DMS114 treated with DMSO at 0.1 percent for 48 hours (cell line): ENCODE measurements at regions not wholly inside any gene's neighbourhood (a gene's known extent, or its start where the extent isn't known, plus 50 kb on each side); places are given as distances from the start of the nearest gene placed in this dataset.

Experiments
- DNase-seq: peaks from one replicate; lab custom pipeline; 2025; ENCODE audit not compliant: unreplicated experiment; lab: John Stamatoyannopoulos, UW

GRCh38 chr12:71011261-71011660, 90.7 kb upstream of the PTPRR start:
- no peak for DNase-seq

DNA sequence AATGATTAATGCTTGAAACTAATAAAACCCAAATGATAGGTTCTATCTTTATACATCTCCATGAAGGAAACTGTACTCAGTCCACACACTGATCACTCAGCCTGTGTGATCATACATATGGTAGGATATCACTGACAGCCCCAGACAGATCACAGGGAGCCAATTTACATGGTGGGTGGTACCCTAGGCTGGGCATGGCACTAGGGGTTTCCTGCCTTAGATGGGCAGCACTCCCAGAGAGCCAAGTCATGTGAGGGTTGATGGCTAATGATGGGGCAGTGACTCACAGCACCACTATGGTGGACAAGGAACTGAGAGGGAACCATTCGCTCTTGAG, 89.6 kb upstream of the PTPRR start:
- DNase-seq: no peak

GRCh38 chr12:71009430-71010142, 89.0 kb upstream of the PTPRR start:
- no peak for DNase-seq

- DNase-seq: no peak
These were observed 88.1 kb upstream of the PTPRR start for GRCh38 chr12:71008616-71009015.

DNA sequence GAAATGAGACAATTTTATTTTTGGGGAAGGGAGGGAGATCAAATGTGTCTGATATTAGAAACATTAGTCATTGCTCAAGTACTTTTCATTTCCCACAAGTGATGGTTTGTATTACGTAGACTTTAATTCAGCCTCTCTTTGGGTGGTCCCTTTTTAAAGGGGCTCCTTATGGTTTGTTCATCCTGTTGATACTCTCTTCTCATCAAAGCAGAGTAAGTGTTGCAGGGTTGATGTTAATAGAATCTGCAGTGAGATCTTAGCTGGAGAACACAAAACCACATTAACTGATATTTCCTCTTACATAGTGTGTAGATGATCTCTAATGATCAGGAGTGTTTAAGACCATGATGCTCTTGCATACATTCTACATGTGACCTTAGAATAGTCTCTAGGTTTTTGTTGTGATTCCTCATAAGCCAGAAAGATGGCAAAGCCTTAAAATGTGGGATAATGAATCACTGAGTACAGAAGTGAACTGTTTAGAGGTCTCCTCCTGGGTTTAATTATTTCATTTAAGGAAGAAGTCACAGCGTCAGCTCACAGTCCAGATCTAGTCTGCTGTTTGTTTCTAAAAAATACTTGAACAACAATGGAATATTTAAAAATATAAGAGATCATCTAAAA, 87.4 kb upstream of the PTPRR start:
- DNase-seq: no peak

DNA sequence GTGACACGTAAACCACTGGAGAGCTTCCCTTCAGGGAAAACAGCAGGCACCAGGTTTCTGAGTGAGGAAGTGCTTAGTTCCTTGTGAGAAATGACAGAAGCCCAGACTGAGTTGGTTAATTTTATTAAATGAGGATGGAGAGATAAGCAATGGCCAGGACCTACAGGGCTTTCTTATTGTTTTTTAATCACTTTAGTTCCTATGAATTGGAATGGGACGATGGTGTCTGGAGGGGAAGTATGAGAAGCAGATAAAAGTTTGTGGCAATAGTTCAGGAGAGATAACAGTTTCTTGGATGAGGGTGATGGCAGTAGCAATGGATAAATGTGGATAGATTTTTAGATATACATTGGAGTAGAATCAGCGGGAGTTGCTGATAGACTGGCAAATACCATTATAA, 86.5 kb upstream of the PTPRR start:
- no peak for DNase-seq

GRCh38 chr12:71005166-71005565, 84.6 kb upstream of the PTPRR start:
- DNase-seq: no peak

DNA sequence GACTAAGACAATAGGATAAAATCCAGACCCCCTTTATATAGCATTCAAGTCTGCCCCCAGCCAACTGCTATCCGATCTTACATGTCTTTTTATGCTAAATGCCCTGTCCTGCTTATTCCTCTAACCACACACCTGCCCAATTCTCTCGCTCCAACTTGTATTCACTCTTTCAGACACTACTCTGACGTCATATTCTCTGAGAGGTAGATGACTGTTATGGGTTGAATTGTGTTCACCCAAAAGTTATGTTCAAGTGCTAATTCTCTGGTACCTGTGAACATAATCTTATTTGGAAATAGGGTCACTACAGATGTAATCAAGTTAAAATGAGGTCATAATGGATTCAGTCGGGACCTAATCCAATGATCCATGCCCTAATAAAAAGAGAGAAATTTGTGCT, 84.0 kb upstream of the PTPRR start:
- DNase-seq: no peak

DNA sequence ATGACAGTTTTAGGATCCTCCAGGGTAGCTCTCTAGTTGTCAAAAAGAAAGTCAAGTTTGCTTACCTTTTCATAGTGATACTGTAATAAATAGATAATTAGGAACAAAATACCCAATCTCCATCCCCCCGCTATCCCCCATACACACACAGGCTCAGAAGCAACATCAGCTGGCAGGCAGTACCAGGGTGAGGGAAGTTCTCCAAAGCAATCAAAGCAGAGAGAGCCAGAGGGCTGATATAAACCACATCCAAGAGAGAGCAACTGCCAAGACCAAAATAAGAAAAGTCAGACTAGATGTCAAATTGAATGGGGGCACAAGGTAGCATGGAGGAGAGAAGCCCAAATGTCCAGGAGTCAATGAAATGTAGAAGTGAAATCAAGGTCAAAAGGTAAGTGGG, 80.2 kb upstream of the PTPRR start:
- no peak for DNase-seq

DNA sequence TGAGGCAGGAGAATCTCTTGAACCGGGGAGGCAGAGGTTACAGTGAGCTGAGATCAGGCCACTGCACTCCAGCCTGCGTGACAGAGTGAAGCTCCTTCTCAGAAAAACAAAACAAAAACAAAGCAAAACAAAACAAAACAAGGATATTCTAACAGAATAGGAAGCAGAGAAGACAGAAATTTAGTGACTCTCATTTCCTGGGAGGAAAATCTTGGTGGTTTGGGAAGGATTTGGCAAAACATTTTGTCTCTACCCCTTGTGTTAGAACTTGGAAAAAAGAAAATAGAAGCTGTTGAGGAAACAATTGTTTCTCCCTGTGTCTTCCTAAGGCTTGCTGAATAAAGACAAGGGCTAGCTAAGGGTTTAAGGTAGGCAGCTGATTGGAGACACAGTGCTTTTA, 79.7 kb upstream of the PTPRR start:
- no peak for DNase-seq

GRCh38 chr12:70994217-70994788, 73.8 kb upstream of the PTPRR start:
- no peak for DNase-seq

DNA sequence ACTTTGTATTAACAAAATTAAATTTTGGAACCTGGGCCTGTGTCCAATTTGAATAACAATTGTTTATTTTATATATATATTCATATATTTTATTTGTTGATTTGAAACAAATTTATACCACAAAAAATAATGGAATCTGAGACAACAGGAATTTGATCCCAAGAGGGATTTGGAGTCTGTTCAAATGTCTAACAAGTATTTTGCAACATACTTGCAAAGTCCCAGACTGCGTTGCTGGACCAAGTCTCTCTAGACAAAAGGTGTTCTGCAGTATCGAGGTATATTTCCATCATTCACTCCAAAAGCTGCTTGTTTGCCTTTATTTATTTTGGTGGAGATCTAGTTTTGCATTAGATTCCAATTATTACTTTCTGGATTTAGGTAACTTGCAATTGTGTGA, 68.7 kb upstream of the PTPRR start:
- no peak for DNase-seq

DNA sequence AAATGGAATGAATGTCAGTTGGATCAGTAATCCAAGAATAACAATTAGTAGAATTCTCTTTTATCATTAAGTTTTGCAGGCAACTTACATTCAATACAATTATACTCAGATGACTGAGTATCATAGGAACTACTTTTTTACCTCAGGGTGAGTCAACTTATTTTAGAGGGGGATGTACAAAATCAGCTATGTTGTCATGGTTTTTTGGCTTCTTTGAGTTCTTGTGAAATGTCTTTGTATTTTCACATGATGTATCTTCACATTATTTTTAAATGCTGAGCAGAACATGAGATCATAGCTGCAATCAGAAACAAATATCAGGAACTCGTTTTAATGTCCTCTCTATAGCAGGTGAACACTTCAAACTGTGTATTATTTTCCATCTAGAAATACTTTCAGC, 65.3 kb upstream of the PTPRR start:
- DNase-seq: no peak

GRCh38 chr12:70983692-70984091, 63.2 kb upstream of the PTPRR start:
- no peak for DNase-seq

GRCh38 chr12:70982991-70983390, 62.5 kb upstream of the PTPRR start:
- DNase-seq: no peak

GRCh38 chr12:70982286-70982685, 61.7 kb upstream of the PTPRR start:
- no peak for DNase-seq

- no peak for DNase-seq
These were observed 50.7 kb upstream of the PTPRR start for GRCh38 chr12:70971001-70971794.
